ENCODE measurements at regions not wholly inside any gene's neighbourhood (a gene's known extent, or its start where the extent isn't known, plus 50 kb on each side); places are given as distances from the start of the nearest gene placed in this dataset.
"Not testable (repeated sequence)": the region's sequence is repeated elsewhere in the genome, so short reads cannot be mapped to it uniquely, and the experiment has no call there.

- DNase-seq (ENCODE audit: low read depth), result peak; percentile 63
Observed at GRCh38 chr4:138113819-138114400, 128.2 kb downstream of the SLC7A11 start.

GRCh38 chr4:138112890-138113289 is 129.3 kb downstream of the SLC7A11 start:
- DNase-seq (ENCODE audit: low read depth), result not testable (repeated sequence)

DNA sequence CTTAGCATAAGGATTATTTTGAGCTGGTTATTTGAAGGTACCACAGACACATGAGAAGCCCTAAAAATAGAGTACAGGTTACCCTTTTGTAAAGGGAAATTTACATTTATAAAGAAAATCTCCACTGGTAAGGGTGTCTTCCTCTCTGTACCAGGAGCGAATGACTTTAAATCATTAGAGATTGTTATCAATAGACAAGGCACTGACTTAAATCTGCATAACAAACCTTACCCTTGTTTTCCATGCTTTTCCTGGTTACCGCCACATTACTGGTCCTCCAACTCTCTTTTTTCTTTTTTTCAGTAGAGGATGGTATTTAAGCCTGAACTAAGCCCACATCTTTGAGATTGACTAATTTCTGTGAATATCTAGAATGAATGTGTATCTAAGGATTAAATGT is 129.8 kb downstream of the SLC7A11 start:
- DNase-seq (ENCODE audit: low read depth), result no peak

- peak; percentile 78 for DNase-seq (ENCODE audit: low read depth)
Observed at GRCh38 chr4:138111462-138112000, 130.6 kb downstream of the SLC7A11 start.

GRCh38 chr4:138110815-138111214 is 131.3 kb downstream of the SLC7A11 start:
- peak; percentile 30 for DNase-seq (ENCODE audit: low read depth)

DNA sequence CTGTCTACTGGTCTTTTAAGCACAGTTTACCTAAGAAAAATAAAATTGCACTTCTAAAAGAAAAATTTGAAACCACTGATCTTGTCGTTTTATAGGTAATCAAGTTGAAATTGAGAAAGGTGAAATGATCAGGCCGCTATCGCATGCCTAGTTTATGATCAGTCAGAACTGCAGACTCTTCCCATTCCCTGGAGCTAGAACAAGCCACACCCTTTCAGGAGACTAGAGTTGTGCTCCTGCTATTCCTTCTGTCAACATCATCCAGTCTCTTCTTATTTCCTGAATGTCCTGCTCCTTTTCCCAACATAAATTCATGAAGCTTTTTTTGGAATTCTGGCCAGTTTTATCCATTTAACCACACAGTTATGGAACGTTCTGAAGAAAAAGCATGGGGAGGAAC is 135.1 kb downstream of the SLC7A11 start:
- DNase-seq (ENCODE audit: low read depth), result no peak

- DNase-seq (ENCODE audit: low read depth), result no peak
Observed at GRCh38 chr4:138105331-138105730, 136.8 kb downstream of the SLC7A11 start.

GRCh38 chr4:138104284-138104680 is 137.9 kb downstream of the SLC7A11 start:
- no peak for DNase-seq (ENCODE audit: low read depth)

DNA sequence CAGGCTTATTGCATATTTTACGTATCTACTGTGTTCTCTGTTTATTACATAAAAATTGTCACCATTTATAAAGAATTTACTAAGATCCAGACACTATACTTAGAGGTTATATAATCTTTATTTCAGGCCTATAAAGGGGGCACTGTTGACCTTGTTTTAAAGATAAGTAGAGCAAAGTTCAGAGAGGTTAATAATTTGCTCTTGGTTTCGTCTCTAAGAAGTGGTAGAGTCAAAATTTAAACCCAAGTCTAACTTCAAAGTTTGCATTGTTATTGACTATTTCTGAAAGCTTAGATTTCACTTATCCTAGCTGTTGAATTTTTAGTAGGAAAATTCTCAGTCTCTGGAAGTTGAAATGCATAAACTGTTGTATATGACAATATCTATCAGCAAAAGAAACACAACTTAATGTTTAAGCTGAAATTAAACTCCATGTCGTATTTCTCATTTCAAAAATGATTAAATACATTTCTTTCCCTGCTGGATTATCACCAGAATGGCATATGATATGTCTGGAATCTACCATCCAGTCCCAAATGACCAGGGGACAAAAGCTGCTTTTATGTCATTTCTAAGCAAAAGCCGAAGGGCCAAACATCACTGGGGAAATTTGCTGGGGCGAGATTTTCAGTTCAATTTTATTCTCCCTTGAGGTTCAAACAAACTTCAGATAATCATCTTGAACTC is 138.4 kb downstream of the SLC7A11 start:
- no peak for DNase-seq (ENCODE audit: low read depth)

DNA sequence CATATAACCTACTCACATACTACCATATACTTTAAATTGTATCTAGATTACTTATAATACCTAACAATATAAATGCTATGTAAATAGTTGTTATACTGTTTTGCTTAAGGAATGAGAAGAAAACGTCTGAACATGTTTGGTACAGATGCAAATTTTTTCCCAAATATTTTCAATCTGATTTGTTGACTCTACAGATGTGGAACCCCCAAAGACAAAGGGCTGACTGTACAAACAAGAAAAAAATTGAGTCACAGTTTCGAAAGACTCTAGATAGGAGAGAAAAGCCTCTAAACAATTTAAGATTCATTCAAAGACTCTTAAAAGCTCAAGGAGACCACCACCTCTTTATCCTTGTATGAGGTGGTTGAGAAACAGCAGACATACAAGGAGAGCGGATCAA is 142.8 kb downstream of the SLC7A11 start:
- no peak for DNase-seq (ENCODE audit: low read depth)

DNA sequence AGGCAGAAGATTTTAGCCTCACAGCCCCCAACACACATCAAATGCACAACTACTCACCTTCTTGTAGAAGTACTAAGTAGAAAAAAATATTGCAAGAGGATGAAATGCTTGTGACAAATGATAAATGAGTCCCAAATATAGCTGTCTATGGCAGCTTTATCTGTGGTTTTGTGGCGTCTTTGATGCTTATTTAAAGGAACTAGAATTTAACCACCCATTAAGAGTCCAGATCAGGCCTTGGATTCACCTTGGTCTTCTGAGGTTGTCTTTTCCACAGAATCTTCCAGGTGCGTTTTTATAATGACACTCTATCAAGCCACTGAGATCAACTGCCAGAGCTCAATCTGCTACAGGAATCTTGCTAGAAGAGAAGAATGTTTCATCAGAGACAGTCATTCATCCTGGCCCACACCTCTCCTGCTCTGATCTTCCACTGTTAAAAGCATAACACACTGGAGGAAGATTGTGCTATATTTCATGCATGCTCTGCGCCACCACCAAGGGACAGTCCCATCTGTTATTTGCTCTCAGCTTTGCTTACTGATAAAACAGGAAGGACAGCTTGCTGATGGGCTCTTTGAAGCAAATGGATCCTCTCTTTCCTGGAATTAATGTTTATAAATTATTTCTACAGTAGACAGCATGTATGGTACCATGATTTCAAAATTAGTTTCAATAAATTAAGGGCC is 144.1 kb downstream of the SLC7A11 start:
- no peak for DNase-seq (ENCODE audit: low read depth)

DNA sequence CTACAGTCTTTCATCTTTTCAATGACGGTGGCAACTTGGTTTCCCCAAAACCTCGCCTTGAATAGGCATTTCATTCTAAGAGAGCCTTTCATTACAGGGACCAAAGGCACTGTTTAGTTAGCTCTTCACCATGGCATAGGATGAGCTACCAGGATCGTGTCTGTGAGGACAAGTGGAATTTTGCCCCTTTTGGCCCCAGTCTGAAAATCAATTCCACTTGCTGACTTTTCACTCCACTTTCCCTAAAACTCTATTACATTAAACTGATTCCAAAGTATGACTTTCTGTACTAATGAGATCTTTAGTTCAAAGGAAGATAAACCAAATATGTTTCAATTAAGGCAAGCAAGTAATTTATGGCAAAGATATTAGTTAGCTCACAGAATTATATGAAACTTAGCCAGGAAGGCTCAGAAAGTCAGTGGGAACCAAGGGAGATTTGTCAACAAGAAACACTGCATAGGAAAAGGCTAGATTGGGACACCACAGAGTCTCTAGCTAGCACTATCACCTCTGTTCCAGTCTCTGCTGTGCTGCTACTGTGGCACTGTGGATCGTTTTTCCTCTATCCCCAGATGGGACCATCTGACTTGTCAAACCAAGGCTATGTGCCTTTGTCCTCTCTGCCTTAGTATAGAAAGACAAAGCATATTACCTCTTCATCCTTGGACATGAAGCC is 145.6 kb downstream of the SLC7A11 start:
- no peak for DNase-seq (ENCODE audit: low read depth)

GRCh38 chr4:138095378-138095777 is 146.8 kb downstream of the SLC7A11 start:
- no peak for DNase-seq (ENCODE audit: low read depth)

DNA sequence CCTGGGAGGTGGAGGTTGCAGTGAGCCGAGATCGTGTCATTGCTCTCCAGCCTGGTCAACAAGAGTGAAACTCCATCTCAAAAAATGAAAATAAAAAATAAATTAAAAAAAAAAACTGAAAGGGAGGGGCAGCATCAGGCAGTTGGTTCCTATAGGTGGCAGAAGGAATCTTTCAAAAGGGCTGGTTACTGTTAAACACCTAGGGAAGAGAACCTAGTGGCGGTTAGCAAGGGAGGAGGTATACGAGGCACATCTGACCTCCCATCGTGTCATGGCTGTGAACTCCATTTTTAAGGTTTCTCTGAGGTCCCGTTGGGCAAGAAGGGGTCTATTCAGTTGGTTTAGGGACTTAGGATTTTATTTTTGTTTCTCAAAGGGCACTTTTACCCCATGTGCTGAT is 150.1 kb downstream of the SLC7A11 start:
- DNase-seq (ENCODE audit: low read depth), result peak; percentile 17

- DNase-seq (ENCODE audit: low read depth), result no peak
Observed at GRCh38 chr4:138090918-138091676, 151.1 kb downstream of the SLC7A11 start.

DNA sequence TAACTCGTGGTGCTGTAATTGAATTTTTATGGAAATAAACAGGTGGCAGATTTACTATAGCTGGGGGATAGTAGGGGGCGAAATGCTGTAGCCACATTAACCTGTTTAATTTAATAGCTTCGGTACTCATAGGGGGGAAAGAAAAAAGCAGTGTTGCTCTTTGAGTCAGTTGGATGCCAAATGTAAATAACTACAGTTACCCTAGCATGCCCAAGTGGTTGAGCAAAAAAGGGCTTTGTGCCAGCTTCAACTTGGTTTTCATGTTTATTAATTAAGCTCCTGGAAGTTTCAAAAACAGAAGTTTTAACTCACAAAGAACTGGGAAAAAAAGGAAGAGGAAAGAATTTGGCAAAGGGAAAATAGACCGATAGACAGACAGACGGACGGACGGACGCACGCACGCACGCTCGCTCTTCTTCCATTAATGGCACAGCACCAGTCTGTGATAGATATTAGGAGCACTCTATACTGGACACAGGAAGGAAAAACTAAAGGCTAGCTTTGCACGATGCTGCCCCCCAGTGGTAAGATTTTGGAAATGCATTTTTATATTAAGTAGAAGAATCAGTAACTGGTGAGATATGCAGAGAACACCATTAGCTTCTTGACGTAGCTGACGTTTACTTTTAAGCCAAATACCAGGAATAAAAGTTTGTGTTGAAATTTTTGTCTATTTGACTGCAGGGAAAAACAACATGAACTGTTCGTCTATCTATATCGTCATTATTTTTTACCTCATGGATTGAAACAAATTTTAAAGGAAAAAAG is 151.8 kb downstream of the SLC7A11 start:
- peak; percentile 82 for DNase-seq (ENCODE audit: low read depth)

DNA sequence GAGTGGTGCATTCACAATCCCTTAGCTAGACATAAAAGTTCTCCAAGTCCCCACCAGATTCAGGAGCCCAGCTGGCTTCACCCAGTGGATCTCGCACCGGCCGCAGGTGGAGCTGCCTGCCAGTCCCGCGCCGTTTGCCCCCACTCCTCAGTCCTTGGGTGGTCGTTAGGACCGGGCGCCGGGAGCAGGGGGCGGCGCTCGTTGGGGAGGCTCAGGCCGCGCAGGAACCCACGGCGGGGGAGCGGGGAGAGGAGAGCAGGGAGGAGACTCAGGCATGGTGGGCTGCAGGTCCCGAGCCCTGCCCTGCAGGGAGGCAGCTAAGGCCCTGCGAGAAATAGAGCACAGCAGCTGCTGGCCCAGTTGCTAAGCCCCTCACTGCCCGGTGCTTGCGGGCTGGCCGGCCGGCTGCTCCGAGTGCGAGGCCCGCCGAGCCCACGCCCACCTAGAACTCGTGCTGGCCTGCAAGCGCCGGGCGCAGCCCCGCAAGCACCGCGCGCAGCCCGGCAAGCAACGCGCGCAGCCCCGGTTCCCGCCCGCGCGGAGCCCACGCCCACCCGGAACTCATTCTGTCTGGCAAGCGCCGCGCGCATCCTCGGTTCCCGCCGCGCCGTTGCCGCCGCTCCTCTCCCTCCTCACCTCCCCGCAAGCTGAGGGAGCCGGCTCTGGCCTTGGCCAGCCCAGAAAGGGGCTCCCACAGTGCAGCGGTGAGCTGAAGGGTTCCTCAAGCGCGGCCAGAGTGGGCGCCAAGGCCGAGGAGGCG is 153.5 kb downstream of the SLC7A11 start:
- DNase-seq (ENCODE audit: low read depth), result no peak

- no peak for DNase-seq (ENCODE audit: low read depth)
Observed at GRCh38 chr4:138087066-138087719, 155.0 kb downstream of the SLC7A11 start.

GRCh38 chr4:138086611-138087041 is 155.5 kb downstream of the SLC7A11 start:
- no peak for DNase-seq (ENCODE audit: low read depth)
